Endothelial cell of umbilical vein (primary cell): ENCODE measurements at regions not wholly inside any gene's neighbourhood (a gene's known extent, or its start where the extent isn't known, plus 50 kb on each side); places are given as distances from the start of the nearest gene placed in this dataset.

Experiments used
- CTCF ChIP-seq, 2 donors: IDR thresholded peaks; 1 replicate in 1 of 2; 2 replicates in 1 of 2; pipeline ENCODE4 v1.5.1; 2011; ENCODE audit warnings: low read length in 2 of 2, mild to moderate bottlenecking in 2 of 2, moderate library complexity in 2 of 2, control low read depth in 1 of 2, inconsistent platforms in 1 of 2, low read depth in 1 of 2; ENCODE audit not compliant: insufficient read depth in 1 of 2; ENCODE audit errors: extremely low read depth in 1 of 2
- GATA2 ChIP-seq: IDR thresholded peaks from 2 replicates; pipeline ENCODE4 v1.7.0; 2011; ENCODE audit warnings: low read depth, mild to moderate bottlenecking, moderate library complexity, mixed read lengths, low read length; ENCODE audit not compliant: insufficient read length, insufficient read depth
- MYC ChIP-seq: IDR thresholded peaks from one replicate; pipeline ENCODE4 v1.6.1; 2011; ENCODE audit warnings: mild to moderate bottlenecking, low read depth, low read length
- POLR2A ChIP-seq: IDR thresholded peaks from 2 replicates; pipeline ENCODE4 v1.6.1; 2012; ENCODE audit warnings: low read depth, mild to moderate bottlenecking, control low read depth, low read length

DNA sequence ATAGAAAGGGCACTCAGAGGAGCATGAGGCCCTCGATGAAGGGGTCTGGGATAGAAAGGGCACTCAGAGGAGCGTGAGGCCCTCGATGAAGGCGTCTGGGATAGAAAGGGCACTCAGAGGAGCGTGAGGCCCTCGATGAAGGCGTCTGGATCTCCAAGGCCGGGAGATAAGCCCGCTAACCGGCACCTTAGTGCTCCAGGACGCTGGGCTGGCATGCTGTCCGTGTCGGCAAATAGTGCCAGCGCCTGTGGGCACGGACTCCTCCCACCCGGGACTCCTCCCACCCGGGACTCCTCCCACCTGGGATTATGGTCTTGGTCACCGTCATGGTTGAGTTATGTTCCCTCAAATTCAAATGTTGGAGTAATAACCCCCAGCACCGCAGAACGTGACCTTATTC, 725.3 kb downstream of the BRD1 start:
- TF ChIP-seq POLR2A (no peak), MYC (no peak), GATA2 (no peak), CTCF (IDR thresholded peaks at IDR 0.05; ENCODE audit: extremely low read depth in 1 of 2, insufficient read depth in 1 of 2, low read depth in 1 of 2, low read length in 2 of 2) (no peak)
